Panc1 (cell line): ENCODE measurements at regions not wholly inside any gene's neighbourhood (a gene's known extent, or its start where the extent isn't known, plus 50 kb on each side); places are given as distances from the start of the nearest gene placed in this dataset.

Source experiments
- POLR2AphosphoS5 ChIP-seq: IDR thresholded peaks from 2 replicates; pipeline ENCODE4 v1.6.1; 2012; ENCODE audit warnings: mild to moderate bottlenecking, low read depth, low read length, moderate library complexity
- TF ChIP-seq, protein P1 (sequence below): fragments of 450-650 bp; IDR thresholded peaks from 2 replicates; pipeline ENCODE4 v1.5.1; 2017; ENCODE audit warnings: mild to moderate bottlenecking

GRCh38 chr10:36067748-36068147 lies 425.7 kb upstream of the FZD8 start:
- TF ChIP-seq, protein P1, sequence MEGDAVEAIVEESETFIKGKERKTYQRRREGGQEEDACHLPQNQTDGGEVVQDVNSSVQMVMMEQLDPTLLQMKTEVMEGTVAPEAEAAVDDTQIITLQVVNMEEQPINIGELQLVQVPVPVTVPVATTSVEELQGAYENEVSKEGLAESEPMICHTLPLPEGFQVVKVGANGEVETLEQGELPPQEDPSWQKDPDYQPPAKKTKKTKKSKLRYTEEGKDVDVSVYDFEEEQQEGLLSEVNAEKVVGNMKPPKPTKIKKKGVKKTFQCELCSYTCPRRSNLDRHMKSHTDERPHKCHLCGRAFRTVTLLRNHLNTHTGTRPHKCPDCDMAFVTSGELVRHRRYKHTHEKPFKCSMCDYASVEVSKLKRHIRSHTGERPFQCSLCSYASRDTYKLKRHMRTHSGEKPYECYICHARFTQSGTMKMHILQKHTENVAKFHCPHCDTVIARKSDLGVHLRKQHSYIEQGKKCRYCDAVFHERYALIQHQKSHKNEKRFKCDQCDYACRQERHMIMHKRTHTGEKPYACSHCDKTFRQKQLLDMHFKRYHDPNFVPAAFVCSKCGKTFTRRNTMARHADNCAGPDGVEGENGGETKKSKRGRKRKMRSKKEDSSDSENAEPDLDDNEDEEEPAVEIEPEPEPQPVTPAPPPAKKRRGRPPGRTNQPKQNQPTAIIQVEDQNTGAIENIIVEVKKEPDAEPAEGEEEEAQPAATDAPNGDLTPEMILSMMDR, result no peak
- no peak for TF ChIP-seq POLR2AphosphoS5
